Uterus (tissue), 3 donors: ENCODE measurements at regions not wholly inside any gene's neighbourhood (a gene's known extent, or its start where the extent isn't known, plus 50 kb on each side); places are given as distances from the start of the nearest gene placed in this dataset.

Source experiments
- DNase-seq, 2 donors: peaks; one replicate each; pipeline ENCODE4 v3.0.0-alpha.2; 2019 to 2020
- H3K27ac ChIP-seq, 2 donors: fragments of 200-600 bp; sonication (generic); 1 replicate in 1 of 2; 2 replicates in 1 of 2; pipeline ENCODE4 v1.5.1; 2016 to 2018
- H3K27me3 ChIP-seq, 2 donors: fragments of 200-600 bp; sonication (generic); one replicate each; pipeline ENCODE4 v1.5.1; 2018 to 2019; ENCODE audit warnings: control low read depth in 1 of 2
- H3K36me3 ChIP-seq, 2 donors: fragments of 200-600 bp; sonication (generic); one replicate each; pipeline ENCODE4 v1.5.1; 2019; ENCODE audit warnings: control low read depth in 1 of 2
- H3K4me1 ChIP-seq, 2 donors: fragments of 200-600 bp; sonication (generic); one replicate each; pipeline ENCODE4 v1.5.1; 2018 to 2019; ENCODE audit warnings: control low read depth in 1 of 2
- H3K4me3 ChIP-seq, 2 donors: fragments of 200-600 bp; sonication (generic); 1 replicate in 1 of 2; 2 replicates in 1 of 2; pipeline ENCODE4 v1.5.1; 2018 to 2019; ENCODE audit warnings: mild to moderate bottlenecking in 1 of 2
- H3K9me3 ChIP-seq, 2 donors: fragments of 200-600 bp; sonication (generic); one replicate each; pipeline ENCODE4 v1.5.1; 2019; ENCODE audit warnings: control low read depth in 1 of 2
- CTCF ChIP-seq, 4 experiments: fragments of 200-600 bp in 2 of 4; fragments of 450-650 bp in 2 of 4; sonication (generic) in 2 of 4; IDR thresholded peaks; one replicate each; pipeline ENCODE4 v1.5.1; 2016 to 2019; ENCODE audit warnings: antibody characterized with exemption in 4 of 4, mild to moderate bottlenecking in 2 of 4, moderate library complexity in 1 of 4
- POLR2A ChIP-seq, 2 donors: fragments of 450-650 bp; IDR thresholded peaks; one replicate each; pipeline ENCODE4 v1.6.1; 2016; ENCODE audit warnings: antibody characterized with exemption in 2 of 2, mild to moderate bottlenecking in 1 of 2, moderate library complexity in 1 of 2
- intact Hi-C: fragments of 100-400 bp; cut with DNase I; formaldehyde crosslinking; loops from one replicate; pipeline ENCODE4 v1.15.1; 2023; ENCODE audit warnings: low total_unique reads
- donor health status: DM: yes; HTN: yes; CAD: no.

- no peaks in the 10 kb centered on the region for H3K27me3 ChIP-seq
- no peak for TF ChIP-seq CTCF (IDR thresholded peaks at IDR 0.05)
- no peak for TF ChIP-seq POLR2A (IDR thresholded peaks at IDR 0.05)
- H3K4me1 ChIP-seq, result no peaks in the 10 kb centered on the region
- H3K27ac ChIP-seq, result no peak overlapping the region
- DNase-seq, result no peak
- H3K36me3 ChIP-seq, result no peaks in the 10 kb centered on the region
- no peaks in the 10 kb centered on the region for H3K9me3 ChIP-seq
- H3K4me3 ChIP-seq, result no peak overlapping the region
- intact Hi-C loops, result no loop called here
These were observed 428.6 kb downstream of the DTHD1 start for GRCh38 chr4:36709991-36710390.

GRCh38 chr4:36712013-36712412 is 430.6 kb downstream of the DTHD1 start:
- Histone ChIP-seq H3K27ac (no peak overlapping the region), H3K4me3 (no peak overlapping the region), H3K9me3 (no peaks in the 10 kb centered on the region), H3K36me3 (no peaks in the 10 kb centered on the region), H3K4me1 (no peaks in the 10 kb centered on the region), H3K27me3 (no peaks in the 10 kb centered on the region)
- no peak for DNase-seq
- intact Hi-C loops, result no loop called here
- TF ChIP-seq CTCF (IDR thresholded peaks at IDR 0.05) (no peak), POLR2A (IDR thresholded peaks at IDR 0.05) (no peak)

GRCh38 chr4:36716874-36717273 is 435.5 kb downstream of the DTHD1 start:
- TF ChIP-seq CTCF (IDR thresholded peaks at IDR 0.05), result no peak
- TF ChIP-seq POLR2A (IDR thresholded peaks at IDR 0.05), result no peak
- H3K27ac ChIP-seq, result no peak overlapping the region
- intact Hi-C loops, result no loop called here

GRCh38 chr4:36719425-36719824 is 438.0 kb downstream of the DTHD1 start:
- Histone ChIP-seq H3K9me3 (no peaks in the 10 kb centered on the region), H3K4me1 (no peaks in the 10 kb centered on the region), H3K27me3 (no peaks in the 10 kb centered on the region), H3K27ac (no peak overlapping the region), H3K36me3 (no peaks in the 10 kb centered on the region), H3K4me3 (no peak overlapping the region)
- TF ChIP-seq POLR2A (IDR thresholded peaks at IDR 0.05) (no peak), CTCF (IDR thresholded peaks at IDR 0.05) (no peak)
- intact Hi-C loops, result no loop called here
- no peak for DNase-seq

More at GRCh38 chr4:36716874-36717273, 435.5 kb downstream of the DTHD1 start:
- no peaks in the 10 kb centered on the region for H3K4me1 ChIP-seq
- no peak overlapping the region for H3K4me3 ChIP-seq
- no peaks in the 10 kb centered on the region for H3K36me3 ChIP-seq
- H3K27me3 ChIP-seq, result no peaks in the 10 kb centered on the region
- no peaks in the 10 kb centered on the region for H3K9me3 ChIP-seq
- no peak for DNase-seq

GRCh38 chr4:36722986-36723385 is 441.6 kb downstream of the DTHD1 start:
- H3K9me3 ChIP-seq, result no peaks in the 10 kb centered on the region
- H3K27ac ChIP-seq, result no peak overlapping the region
- H3K36me3 ChIP-seq, result no peaks in the 10 kb centered on the region
- no peaks in the 10 kb centered on the region for H3K27me3 ChIP-seq
- no peak overlapping the region for H3K4me3 ChIP-seq
- TF ChIP-seq POLR2A (IDR thresholded peaks at IDR 0.05) (no peak), CTCF (IDR thresholded peaks at IDR 0.05) (no peak)
- intact Hi-C loops, result no loop called here
- DNase-seq, result no peak
- H3K4me1 ChIP-seq, result no peaks in the 10 kb centered on the region
